HUES6 (cell line): ENCODE measurements at regions not wholly inside any gene's neighbourhood (a gene's known extent, or its start where the extent isn't known, plus 50 kb on each side); places are given as distances from the start of the nearest gene placed in this dataset.
A peak's percentile ranks its signal among the peaks of the same experiment; 100 is the strongest.
"Not testable (repeated sequence)": the region's sequence is repeated elsewhere in the genome, so short reads cannot be mapped to it uniquely, and the experiment has no call there.

ENCODE experiments used
- H3K27ac ChIP-seq: 2 replicates; pipeline ENCODE4 v1.7.0; 2013; ENCODE audit warnings: low read depth, mild to moderate bottlenecking, low read length, inconsistent platforms
- H3K27me3 ChIP-seq: 2 replicates; pipeline ENCODE4 v1.6.1; 2013; ENCODE audit warnings: low read length; ENCODE audit not compliant: control insufficient read depth, insufficient read depth
- H3K36me3 ChIP-seq: 2 replicates; pipeline ENCODE4 v1.6.1; 2013; ENCODE audit warnings: low read length; ENCODE audit not compliant: control insufficient read depth, insufficient read depth
- H3K4me1 ChIP-seq: 2 replicates; pipeline ENCODE4 v1.6.1; 2013; ENCODE audit warnings: low read length; ENCODE audit not compliant: control insufficient read depth, insufficient read depth
- H3K4me3 ChIP-seq: 2 replicates; pipeline ENCODE4 v1.5.1; 2013; ENCODE audit warnings: low read depth, low read length
- H3K9ac ChIP-seq: one replicate; pipeline ENCODE4 v1.6.1; 2013; ENCODE audit warnings: mild to moderate bottlenecking, low read length
- H3K9me3 ChIP-seq: 2 replicates; pipeline ENCODE4 v1.6.1; 2013; ENCODE audit warnings: low read depth, low read length; ENCODE audit not compliant: control insufficient read depth, insufficient read depth

GRCh38 chr6:91052473-91053450 lies 465.9 kb upstream of the MAP3K7 start:
- peak overlapping the region; percentile 60 for H3K4me3 ChIP-seq
- H3K36me3 ChIP-seq, H3K27ac ChIP-seq, H3K27me3 ChIP-seq, H3K4me1 ChIP-seq: not testable (repeated sequence)
- H3K9ac ChIP-seq: peak overlapping the region; percentile 60
- peaks cover 21% of the 10 kb centered on the region for H3K9me3 ChIP-seq

- Histone ChIP-seq H3K27me3 (no peaks in the 10 kb centered on the region), H3K9me3 (no peaks in the 10 kb centered on the region), H3K4me1 (no peaks in the 10 kb centered on the region), H3K9ac (no peak overlapping the region), H3K36me3 (no peaks in the 10 kb centered on the region), H3K27ac (no peak overlapping the region), H3K4me3 (no peak overlapping the region)
Observed at GRCh38 chr6:91045161-91045560, 458.3 kb upstream of the MAP3K7 start.

GRCh38 chr6:91043751-91044150 lies 456.9 kb upstream of the MAP3K7 start:
- Histone ChIP-seq H3K4me3 (no peak overlapping the region), H3K9ac (no peak overlapping the region), H3K9me3 (no peaks in the 10 kb centered on the region), H3K36me3 (no peaks in the 10 kb centered on the region), H3K4me1 (no peaks in the 10 kb centered on the region), H3K27me3 (no peaks in the 10 kb centered on the region), H3K27ac (no peak overlapping the region)

- H3K9me3 ChIP-seq: no peaks in the 10 kb centered on the region
- no peak overlapping the region for H3K9ac ChIP-seq
- no peaks in the 10 kb centered on the region for H3K4me1 ChIP-seq
- H3K27ac ChIP-seq: no peak overlapping the region
- no peaks in the 10 kb centered on the region for H3K27me3 ChIP-seq
- H3K36me3 ChIP-seq: no peaks in the 10 kb centered on the region
- no peak overlapping the region for H3K4me3 ChIP-seq
Observed at GRCh38 chr6:91042656-91043055, 455.8 kb upstream of the MAP3K7 start.

GRCh38 chr6:91033964-91034363 lies 447.1 kb upstream of the MAP3K7 start:
- H3K4me1 ChIP-seq: peaks cover 21% of the 10 kb centered on the region; the same call in 1 of the 2 replicates
- no peak overlapping the region for H3K27ac ChIP-seq
- H3K9ac ChIP-seq: no peak overlapping the region
- H3K4me3 ChIP-seq: no peak overlapping the region
- no peaks in the 10 kb centered on the region for H3K27me3 ChIP-seq
- H3K9me3 ChIP-seq: no peaks in the 10 kb centered on the region
- no peaks in the 10 kb centered on the region for H3K36me3 ChIP-seq

- H3K27me3 ChIP-seq: no peaks in the 10 kb centered on the region
- H3K4me3 ChIP-seq: no peak overlapping the region
- H3K36me3 ChIP-seq: no peaks in the 10 kb centered on the region
- no peak overlapping the region for H3K27ac ChIP-seq
- peaks cover 21% of the 10 kb centered on the region; the same call in 1 of the 2 replicates for H3K4me1 ChIP-seq
- H3K9me3 ChIP-seq: no peaks in the 10 kb centered on the region
- H3K9ac ChIP-seq: no peak overlapping the region
Observed at GRCh38 chr6:91031581-91031980, 444.7 kb upstream of the MAP3K7 start.

- H3K9ac ChIP-seq: no peak overlapping the region
- H3K4me1 ChIP-seq: peaks cover 14% of the 10 kb centered on the region; the same call in 1 of the 2 replicates
- no peak overlapping the region for H3K27ac ChIP-seq
- no peak overlapping the region for H3K4me3 ChIP-seq
- H3K27me3 ChIP-seq: no peaks in the 10 kb centered on the region
- no peaks in the 10 kb centered on the region for H3K36me3 ChIP-seq
- no peaks in the 10 kb centered on the region for H3K9me3 ChIP-seq
Observed at GRCh38 chr6:91029211-91029610, 442.3 kb upstream of the MAP3K7 start.

- Histone ChIP-seq H3K27me3 (no peaks in the 10 kb centered on the region), H3K4me3 (no peak overlapping the region), H3K4me1 (no peaks in the 10 kb centered on the region), H3K9me3 (no peaks in the 10 kb centered on the region), H3K9ac (no peak overlapping the region), H3K27ac (no peak overlapping the region), H3K36me3 (no peaks in the 10 kb centered on the region)
Observed at GRCh38 chr6:91023529-91023928, 436.7 kb upstream of the MAP3K7 start.

GRCh38 chr6:91020744-91021143 lies 433.9 kb upstream of the MAP3K7 start:
- no peaks in the 10 kb centered on the region for H3K9me3 ChIP-seq
- H3K27me3 ChIP-seq: no peaks in the 10 kb centered on the region
- no peak overlapping the region for H3K4me3 ChIP-seq
- H3K27ac ChIP-seq: no peak overlapping the region
- H3K4me1 ChIP-seq: no peaks in the 10 kb centered on the region
- no peaks in the 10 kb centered on the region for H3K36me3 ChIP-seq
- H3K9ac ChIP-seq: no peak overlapping the region

- Histone ChIP-seq H3K4me3 (no peak overlapping the region), H3K36me3 (no peaks in the 10 kb centered on the region), H3K27ac (no peak overlapping the region), H3K9me3 (no peaks in the 10 kb centered on the region), H3K27me3 (no peaks in the 10 kb centered on the region), H3K9ac (no peak overlapping the region), H3K4me1 (no peaks in the 10 kb centered on the region)
Observed at GRCh38 chr6:91018586-91018985, 431.7 kb upstream of the MAP3K7 start.

GRCh38 chr6:91013511-91013910 lies 426.6 kb upstream of the MAP3K7 start:
- Histone ChIP-seq H3K9me3 (no peaks in the 10 kb centered on the region), H3K27ac (no peak overlapping the region), H3K27me3 (no peaks in the 10 kb centered on the region), H3K4me3 (no peak overlapping the region), H3K36me3 (no peaks in the 10 kb centered on the region), H3K9ac (no peak overlapping the region), H3K4me1 (no peaks in the 10 kb centered on the region)
